ENCODE measurements at regions not wholly inside any gene's neighbourhood (a gene's known extent, or its start where the extent isn't known, plus 50 kb on each side); places are given as distances from the start of the nearest gene placed in this dataset.

GRCh38 chr12:9271875-9272274 is 63.7 kb upstream of the PZP start:
- no peaks in the 10 kb centered on the region for H4K20me1 ChIP-seq (ENCODE audit: insufficient read depth)
- no peak overlapping the region for H3K27ac ChIP-seq (ENCODE audit: low read depth, low read length)
- no peaks in the 10 kb centered on the region for H3K4me1 ChIP-seq (ENCODE audit: control insufficient read depth in 1 of 2, insufficient read depth in 2 of 2, low read length in 2 of 2)
- H3K9ac ChIP-seq (ENCODE audit: low read length) = no peak overlapping the region
- H3K9me2 ChIP-seq (ENCODE audit: insufficient read depth) = no peaks in the 10 kb centered on the region
- no peaks in the 10 kb centered on the region for H3K36me3 ChIP-seq (ENCODE audit: control insufficient read depth in 1 of 2, insufficient read depth in 2 of 2, low read length in 2 of 2)
- H3K27me3 ChIP-seq (ENCODE audit: insufficient read depth, low read length) = peaks cover 64% of the 10 kb centered on the region
- no peak for TF ChIP-seq FOSL1 (IDR thresholded peaks at IDR 0.05; ENCODE audit: low read depth)
- TF ChIP-seq TCF7L2 (IDR thresholded peaks at IDR 0.05; ENCODE audit: borderline replicate concordance, extremely low read depth, insufficient read depth, insufficient read length) = no peak
- H3K4me2 ChIP-seq (ENCODE audit: low read length) = no peak overlapping the region
- ChIA-PET RAD21 (ENCODE audit: low non-redundant PET in 1 of 2, low total read pairs in 2 of 2, uncharacterized antibody in 2 of 2, unreplicated experiment in 2 of 2) (no interaction called here), POLR2A (no interaction called here), CTCF (interaction anchor here (0.5 kb wide), 1 partner anchor 103 kb away, joined by 4 read pairs; no protein-coding TSS in a partner anchor)
- ATAC-seq (no peak), DNase-seq (ENCODE audit: low read depth, low spot score) (no peak)
- intact Hi-C loops (cut with micrococcal nuclease) = no loop called here
- no TSS peak for BruUV-seq (replicated peaks)
- no peak overlapping the region for H2AFZ ChIP-seq (ENCODE audit: low read depth, low read length, poor library complexity, severe bottlenecking)
- no peaks in the 10 kb centered on the region for H3K9me3 ChIP-seq (ENCODE audit: control insufficient read depth in 1 of 2, insufficient read depth in 1 of 2, low read depth in 1 of 2, low read length in 2 of 2)
- no peak overlapping the region for H3K4me3 ChIP-seq (replicated peaks in 1 of 2; ENCODE audit: low read depth in 1 of 2, low read length in 2 of 2)
- no peaks in the 10 kb centered on the region for H3K79me2 ChIP-seq (ENCODE audit: insufficient read depth, low read length)

- POLR2A ChIA-PET = no interaction called here
- TF ChIP-seq RAD21 (IDR thresholded peaks at IDR 0.05; ENCODE audit: low read depth) (no peak), TCF7L2 (IDR thresholded peaks at IDR 0.05; ENCODE audit: borderline replicate concordance, extremely low read depth, insufficient read depth, insufficient read length) (no peak), EZH2 (IDR thresholded peaks at IDR 0.05) (no peak), YY1 (IDR thresholded peaks at IDR 0.05; ENCODE audit: extremely low read depth, insufficient replicate concordance, low read depth, low read length) (no peak), REST (IDR thresholded peaks at IDR 0.05; ENCODE audit: low read depth) (no peak), MAX (IDR thresholded peaks at IDR 0.05) (no peak), ATF3 (IDR thresholded peaks at IDR 0.05) (no peak), ZNF274 (IDR thresholded peaks at IDR 0.05; ENCODE audit: low read depth, low read length) (no peak), JUND (IDR thresholded peaks at IDR 0.05) (no peak), SRF (IDR thresholded peaks at IDR 0.05; ENCODE audit: low read depth) (no peak), ZBTB33 (IDR thresholded peaks at IDR 0.05; ENCODE audit: extremely low read depth, insufficient replicate concordance, low read length) (no peak), SP1 (IDR thresholded peaks at IDR 0.05; ENCODE audit: low read depth) (no peak), CBX3 (IDR thresholded peaks at IDR 0.05; ENCODE audit: low read depth) (no peak), SIN3A (IDR thresholded peaks at IDR 0.05; ENCODE audit: low read depth) (no peak)
- Histone ChIP-seq H3K9ac (ENCODE audit: low read length) (no peak overlapping the region), H2AFZ (ENCODE audit: low read depth, low read length, poor library complexity, severe bottlenecking) (no peak overlapping the region), H3K27ac (ENCODE audit: low read depth, low read length) (no peak overlapping the region), H3K4me1 (ENCODE audit: control insufficient read depth in 1 of 2, insufficient read depth in 2 of 2, low read length in 2 of 2) (no peaks in the 10 kb centered on the region), H3K79me2 (ENCODE audit: insufficient read depth, low read length) (no peaks in the 10 kb centered on the region), H3K4me3 (replicated peaks in 1 of 2; ENCODE audit: low read depth in 1 of 2, low read length in 2 of 2) (no peak overlapping the region), H3K36me3 (ENCODE audit: control insufficient read depth in 1 of 2, insufficient read depth in 2 of 2, low read length in 2 of 2) (no peaks in the 10 kb centered on the region), H3K4me2 (ENCODE audit: low read length) (no peak overlapping the region), H3K9me2 (ENCODE audit: insufficient read depth) (no peaks in the 10 kb centered on the region), H3K9me3 (ENCODE audit: control insufficient read depth in 1 of 2, insufficient read depth in 1 of 2, low read depth in 1 of 2, low read length in 2 of 2) (no peaks in the 10 kb centered on the region), H3K27me3 (ENCODE audit: insufficient read depth, low read length) (peaks cover 41% of the 10 kb centered on the region), H4K20me1 (ENCODE audit: insufficient read depth) (no peaks in the 10 kb centered on the region)
- intact Hi-C loops (cut with micrococcal nuclease) = no loop called here
- no TSS peak for BruUV-seq (replicated peaks)
- RAD21 ChIA-PET (ENCODE audit: low non-redundant PET in 1 of 2, low total read pairs in 2 of 2, uncharacterized antibody in 2 of 2, unreplicated experiment in 2 of 2) = no interaction called here
- DNase-seq (ENCODE audit: low read depth, low spot score) = no peak
- CTCF ChIA-PET = no interaction called here
- ATAC-seq = no peak
Measured at GRCh38 chr12:9264546-9264945, 56.4 kb upstream of the PZP start.

Measured in HCT116 (cell line).